ENCODE measurements at regions not wholly inside any gene's neighbourhood (a gene's known extent, or its start where the extent isn't known, plus 50 kb on each side); places are given as distances from the start of the nearest gene placed in this dataset.
"Not testable (repeated sequence)": the region's sequence is repeated elsewhere in the genome, so short reads cannot be mapped to it uniquely, and the experiment has no call there.

- H3K36me3 Mint-ChIP-seq (ENCODE audit: low read depth): no peaks in the 10 kb centered on the region
Measured at GRCh38 chr13:67518785-67519184, 288.6 kb upstream of the PCDH9 start.

DNA sequence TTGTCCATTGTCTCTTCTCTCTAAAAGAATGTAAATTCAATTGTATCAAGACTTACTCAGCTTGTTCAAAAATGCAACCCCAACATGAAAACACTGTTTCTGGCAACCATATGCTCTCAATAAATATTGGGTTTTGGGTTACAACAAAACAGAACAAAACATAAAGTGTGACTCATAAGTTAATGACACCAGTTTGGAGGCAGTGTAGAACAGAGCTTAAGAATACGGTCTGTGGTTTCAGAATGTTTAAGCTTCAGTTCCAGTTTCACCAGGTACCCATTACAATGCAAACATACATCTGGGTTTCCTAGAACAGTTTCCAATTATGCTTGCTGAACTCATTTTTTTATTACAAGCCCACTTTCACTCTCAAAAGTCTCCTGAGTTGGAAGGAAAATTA lies 285.8 kb upstream of the PCDH9 start:
- DNase-seq (no peak), ATAC-seq (ENCODE audit: low read depth) (no peak)
- POLR2A ChIA-PET: no interaction called here
- no peak overlapping the region for H3K27ac Mint-ChIP-seq
- intact Hi-C loops (cut with micrococcal nuclease): no loop called here
- CTCF ChIA-PET: no interaction called here
- no peak for TF ChIP-seq CTCF (IDR thresholded peaks at IDR 0.05)
- H3K27me3 Mint-ChIP-seq: no peaks in the 10 kb centered on the region
- H3K4me1 Mint-ChIP-seq: no peaks in the 10 kb centered on the region
- no peak overlapping the region for H3K4me3 Mint-ChIP-seq
- H3K36me3 Mint-ChIP-seq (ENCODE audit: low read depth): no peaks in the 10 kb centered on the region
- H3K9me3 Mint-ChIP-seq: no peaks in the 10 kb centered on the region

More at GRCh38 chr13:67518785-67519184, 288.6 kb upstream of the PCDH9 start:
- Mint-ChIP-seq H3K9me3 (no peaks in the 10 kb centered on the region), H3K27ac (no peak overlapping the region), H3K27me3 (no peaks in the 10 kb centered on the region), H3K4me3 (no peak overlapping the region), H3K4me1 (no peaks in the 10 kb centered on the region)
- ATAC-seq (ENCODE audit: low read depth): no peak
- intact Hi-C loops (cut with micrococcal nuclease): no loop called here
- POLR2A ChIA-PET: no interaction called here
- DNase-seq: no peak
- CTCF ChIA-PET: no interaction called here
- TF ChIP-seq CTCF (IDR thresholded peaks at IDR 0.05): no peak

DNA sequence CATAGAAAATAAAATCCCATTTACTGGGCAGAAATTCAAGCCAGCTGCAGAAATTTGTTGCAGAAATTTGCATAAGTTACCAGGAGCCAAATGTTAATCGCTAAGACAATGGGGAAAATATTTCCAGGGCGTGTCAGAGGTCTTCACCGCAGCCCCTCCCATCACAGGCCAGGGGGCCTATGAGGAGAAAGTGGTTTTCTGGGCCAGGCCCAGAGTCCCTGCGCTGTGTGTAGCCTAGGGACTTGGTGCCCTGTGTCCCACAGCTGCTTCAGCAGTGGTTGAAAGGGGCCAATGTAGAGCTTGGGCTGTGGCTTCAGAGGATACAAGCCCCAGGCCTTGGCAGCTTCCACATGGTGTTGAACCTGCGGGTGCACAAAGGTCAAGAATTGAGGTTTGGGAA lies 278.9 kb upstream of the PCDH9 start:
- no peaks in the 10 kb centered on the region for H3K27me3 Mint-ChIP-seq
- H3K27ac Mint-ChIP-seq: no peak overlapping the region
- H3K9me3 Mint-ChIP-seq: peaks cover 2% of the 10 kb centered on the region
- H3K4me1 Mint-ChIP-seq: no peaks in the 10 kb centered on the region
- ATAC-seq (ENCODE audit: low read depth): no peak
- ChIA-PET CTCF (no interaction called here), POLR2A (no interaction called here)
- DNase-seq: no peak
- intact Hi-C loops (cut with micrococcal nuclease): no loop called here
- no peak for TF ChIP-seq CTCF (IDR thresholded peaks at IDR 0.05)
- H3K4me3 Mint-ChIP-seq: no peak overlapping the region
- H3K36me3 Mint-ChIP-seq (ENCODE audit: low read depth): no peaks in the 10 kb centered on the region

GRCh38 chr13:67508275-67508674 lies 278.1 kb upstream of the PCDH9 start:
- not testable (repeated sequence) for H3K4me1 Mint-ChIP-seq, H3K4me3 Mint-ChIP-seq

GRCh38 chr13:67506407-67506806 lies 276.3 kb upstream of the PCDH9 start:
- Mint-ChIP-seq H3K36me3 (ENCODE audit: low read depth) (no peaks in the 10 kb centered on the region), H3K27me3 (no peaks in the 10 kb centered on the region), H3K9me3 (peaks cover 2% of the 10 kb centered on the region), H3K4me1 (no peaks in the 10 kb centered on the region), H3K4me3 (no peak overlapping the region), H3K27ac (no peak overlapping the region)
- ATAC-seq (ENCODE audit: low read depth) (no peak), DNase-seq (no peak)
- CTCF ChIA-PET: no interaction called here
- no peak for TF ChIP-seq CTCF (IDR thresholded peaks at IDR 0.05)
- intact Hi-C loops (cut with micrococcal nuclease): no loop called here
- POLR2A ChIA-PET: no interaction called here

More at GRCh38 chr13:67508275-67508674, 278.1 kb upstream of the PCDH9 start:
- ATAC-seq (ENCODE audit: low read depth); H3K9me3 Mint-ChIP-seq; intact Hi-C loops (cut with micrococcal nuclease); POLR2A ChIA-PET; H3K27ac Mint-ChIP-seq; DNase-seq; H3K27me3 Mint-ChIP-seq; CTCF ChIA-PET; H3K36me3 Mint-ChIP-seq (ENCODE audit: low read depth): not testable (repeated sequence)

DNA sequence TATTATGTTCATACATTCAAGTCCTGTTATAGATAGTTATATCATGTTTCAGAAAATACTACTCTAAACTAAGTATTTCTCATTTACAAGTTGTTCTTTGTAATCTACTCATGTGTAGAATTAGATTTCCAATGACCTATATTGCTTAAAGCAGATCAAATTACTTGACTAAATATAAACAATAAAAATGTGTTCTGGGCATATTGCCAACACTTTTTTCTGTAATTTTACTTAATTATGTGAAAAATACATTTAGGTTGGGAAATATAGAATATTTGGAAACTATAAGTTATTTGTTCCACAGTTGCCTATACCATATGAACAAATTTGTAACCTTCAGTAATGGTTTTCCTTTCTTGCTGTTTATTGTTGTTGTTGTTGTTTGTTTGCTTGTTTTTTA lies 275.2 kb upstream of the PCDH9 start:
- Mint-ChIP-seq H3K36me3 (ENCODE audit: low read depth) (no peaks in the 10 kb centered on the region), H3K27ac (no peak overlapping the region)

More for the DNA sequence above, 275.2 kb upstream of the PCDH9 start:
- Mint-ChIP-seq H3K9me3 (peaks cover 2% of the 10 kb centered on the region), H3K4me1 (no peaks in the 10 kb centered on the region), H3K27me3 (no peaks in the 10 kb centered on the region), H3K4me3 (no peak overlapping the region)
- POLR2A ChIA-PET: no interaction called here
- intact Hi-C loops (cut with micrococcal nuclease): no loop called here
- no peak for DNase-seq
- CTCF ChIA-PET: no interaction called here
- no peak for ATAC-seq (ENCODE audit: low read depth)
- TF ChIP-seq CTCF (IDR thresholded peaks at IDR 0.05): no peak

All from activated B cell treated with CpG ODN at 0.5 μM for 24 hours (primary cell).